DND-41 (cell line): ENCODE measurements at regions not wholly inside any gene's neighbourhood (a gene's known extent, or its start where the extent isn't known, plus 50 kb on each side); places are given as distances from the start of the nearest gene placed in this dataset.
"Not testable (repeated sequence)": the region's sequence is repeated elsewhere in the genome, so short reads cannot be mapped to it uniquely, and the experiment has no call there.

ENCODE experiments used
- ATAC-seq: fragments of 200-7000 bp; cut with Tn5 transposase; 3 replicates; pipeline ENCODE4 v1.9.1; 2021; ENCODE audit warnings: low read depth; ENCODE audit not compliant: insufficient read depth
- DNase-seq: peaks from one replicate; pipeline ENCODE4 v3.0.0-alpha.2; 2020
- H2AFZ ChIP-seq: 2 replicates; pipeline ENCODE4 v1.6.0; 2012; ENCODE audit warnings: low read depth, low read length
- H3K27ac ChIP-seq: 2 replicates; pipeline ENCODE4 v1.5.1; 2012; ENCODE audit warnings: low read length, inconsistent platforms
- H3K27me3 ChIP-seq: fragments of 200-600 bp; sonication (generic); 2 replicates; pipeline ENCODE4 v1.6.0; 2012; ENCODE audit warnings: low read length, mild to moderate bottlenecking, inconsistent platforms; ENCODE audit not compliant: insufficient read depth, poor library complexity
- H3K36me3 ChIP-seq: 2 replicates; pipeline ENCODE4 v1.5.1; 2012; ENCODE audit warnings: low read length, inconsistent platforms; ENCODE audit not compliant: insufficient read depth
- H3K4me1 ChIP-seq: 2 replicates; pipeline ENCODE4 v1.5.1; 2012; ENCODE audit warnings: mild to moderate bottlenecking, low read length; ENCODE audit not compliant: insufficient read depth
- H3K4me2 ChIP-seq: 2 replicates; pipeline ENCODE4 v1.6.0; 2012; ENCODE audit warnings: mild to moderate bottlenecking, moderate library complexity, low read length, inconsistent platforms; ENCODE audit not compliant: insufficient read depth
- H3K4me3 ChIP-seq, 2 experiments: fragments of 200-600 bp in 1 of 2; shearing (Covaris generic) in 1 of 2; 2 replicates each; pipeline ENCODE4 v1.5.1; 2012 to 2016; ENCODE audit warnings: inconsistent platforms in 2 of 2, low read length in 2 of 2, mild to moderate bottlenecking in 2 of 2, low read depth in 1 of 2, moderate library complexity in 1 of 2
- H3K79me2 ChIP-seq: 2 replicates; pipeline ENCODE4 v1.6.0; 2012; ENCODE audit warnings: low read length, inconsistent platforms; ENCODE audit not compliant: insufficient read depth
- H3K9ac ChIP-seq: 2 replicates; pipeline ENCODE4 v1.6.0; 2012; ENCODE audit warnings: low read depth, mild to moderate bottlenecking, inconsistent platforms, low read length, moderate library complexity
- H3K9me3 ChIP-seq: 2 replicates; pipeline ENCODE4 v1.5.1; 2012; ENCODE audit warnings: low read length, moderate library complexity, mild to moderate bottlenecking, inconsistent platforms; ENCODE audit not compliant: insufficient read depth, severe bottlenecking
- H4K20me1 ChIP-seq: 2 replicates; pipeline ENCODE4 v1.6.0; 2012; ENCODE audit warnings: low read length; ENCODE audit not compliant: insufficient read depth
- EZH2 ChIP-seq: IDR thresholded peaks from 3 replicates; pipeline ENCODE4 v1.6.1; 2012; ENCODE audit warnings: borderline replicate concordance, low read depth, mild to moderate bottlenecking, moderate library complexity, low read length, inconsistent platforms; ENCODE audit not compliant: severe bottlenecking
- TF ChIP-seq, protein P1 (sequence below): IDR thresholded peaks from 2 replicates; pipeline ENCODE4 v1.5.1; 2012; ENCODE audit warnings: borderline replicate concordance, low read length, moderate library complexity, mild to moderate bottlenecking; ENCODE audit not compliant: poor library complexity, severe bottlenecking; ENCODE audit errors: extremely low read depth

DNA sequence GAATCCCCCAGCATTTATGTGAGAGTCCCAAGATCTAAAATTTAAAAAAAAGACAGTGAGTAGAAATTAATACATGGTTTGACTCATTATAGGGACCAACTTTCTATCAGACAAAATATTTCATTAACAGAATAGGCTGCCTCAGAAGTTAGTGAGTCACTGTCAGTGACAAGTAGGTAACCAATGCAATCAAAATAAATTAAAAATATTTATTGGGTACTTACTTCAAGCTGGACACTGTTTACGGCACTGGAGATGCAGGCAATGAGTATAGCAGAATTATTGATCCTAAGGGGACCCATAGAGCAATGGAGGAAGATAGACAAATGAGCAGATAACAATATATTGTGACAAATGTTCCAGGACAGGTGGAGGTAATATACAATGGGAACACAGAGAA, 135.6 kb upstream of the BCL6 start:
- ATAC-seq = no peak
- no peak overlapping the region for H2AFZ ChIP-seq
- no peaks in the 10 kb centered on the region for H3K36me3 ChIP-seq

GRCh38 chr3:187888701-187889100, 143.4 kb upstream of the BCL6 start:
- Histone ChIP-seq H3K27me3 (no peaks in the 10 kb centered on the region), H3K79me2 (no peaks in the 10 kb centered on the region), H3K4me3 (no peak overlapping the region), H4K20me1 (no peaks in the 10 kb centered on the region), H3K9ac (no peak overlapping the region), H3K4me1 (peaks cover 5% of the 10 kb centered on the region; the same call in 1 of the 2 replicates), H3K36me3 (no peaks in the 10 kb centered on the region), H3K27ac (no peak overlapping the region), H3K9me3 (no peaks in the 10 kb centered on the region), H2AFZ (no peak overlapping the region), H3K4me2 (no peak overlapping the region)
- no peak for ATAC-seq
- no peak for DNase-seq
- TF ChIP-seq EZH2 = no peak
- TF ChIP-seq, protein P1, sequence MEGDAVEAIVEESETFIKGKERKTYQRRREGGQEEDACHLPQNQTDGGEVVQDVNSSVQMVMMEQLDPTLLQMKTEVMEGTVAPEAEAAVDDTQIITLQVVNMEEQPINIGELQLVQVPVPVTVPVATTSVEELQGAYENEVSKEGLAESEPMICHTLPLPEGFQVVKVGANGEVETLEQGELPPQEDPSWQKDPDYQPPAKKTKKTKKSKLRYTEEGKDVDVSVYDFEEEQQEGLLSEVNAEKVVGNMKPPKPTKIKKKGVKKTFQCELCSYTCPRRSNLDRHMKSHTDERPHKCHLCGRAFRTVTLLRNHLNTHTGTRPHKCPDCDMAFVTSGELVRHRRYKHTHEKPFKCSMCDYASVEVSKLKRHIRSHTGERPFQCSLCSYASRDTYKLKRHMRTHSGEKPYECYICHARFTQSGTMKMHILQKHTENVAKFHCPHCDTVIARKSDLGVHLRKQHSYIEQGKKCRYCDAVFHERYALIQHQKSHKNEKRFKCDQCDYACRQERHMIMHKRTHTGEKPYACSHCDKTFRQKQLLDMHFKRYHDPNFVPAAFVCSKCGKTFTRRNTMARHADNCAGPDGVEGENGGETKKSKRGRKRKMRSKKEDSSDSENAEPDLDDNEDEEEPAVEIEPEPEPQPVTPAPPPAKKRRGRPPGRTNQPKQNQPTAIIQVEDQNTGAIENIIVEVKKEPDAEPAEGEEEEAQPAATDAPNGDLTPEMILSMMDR = no peak

More for the DNA sequence above, 135.6 kb upstream of the BCL6 start:
- Histone ChIP-seq H3K9ac (no peak overlapping the region), H3K27me3 (no peaks in the 10 kb centered on the region), H3K27ac (no peak overlapping the region), H3K4me3 (no peak overlapping the region), H3K4me2 (no peak overlapping the region), H4K20me1 (no peaks in the 10 kb centered on the region), H3K9me3 (no peaks in the 10 kb centered on the region), H3K79me2 (no peaks in the 10 kb centered on the region), H3K4me1 (no peaks in the 10 kb centered on the region)
- DNase-seq = no peak
- no peak for TF ChIP-seq EZH2
- TF ChIP-seq, protein P1 = no peak

GRCh38 chr3:187889106-187889505, 143.8 kb upstream of the BCL6 start:
- DNase-seq (no peak), ATAC-seq (no peak)
- TF ChIP-seq, protein P1 = no peak
- no peak for TF ChIP-seq EZH2
- Histone ChIP-seq H3K79me2 (no peaks in the 10 kb centered on the region), H3K27me3 (no peaks in the 10 kb centered on the region), H3K4me2 (no peak overlapping the region), H3K9ac (no peak overlapping the region), H4K20me1 (no peaks in the 10 kb centered on the region), H3K36me3 (no peaks in the 10 kb centered on the region), H3K9me3 (no peaks in the 10 kb centered on the region), H2AFZ (no peak overlapping the region), H3K4me3 (no peak overlapping the region), H3K27ac (no peak overlapping the region), H3K4me1 (peaks cover 5% of the 10 kb centered on the region; the same call in 1 of the 2 replicates)

DNA sequence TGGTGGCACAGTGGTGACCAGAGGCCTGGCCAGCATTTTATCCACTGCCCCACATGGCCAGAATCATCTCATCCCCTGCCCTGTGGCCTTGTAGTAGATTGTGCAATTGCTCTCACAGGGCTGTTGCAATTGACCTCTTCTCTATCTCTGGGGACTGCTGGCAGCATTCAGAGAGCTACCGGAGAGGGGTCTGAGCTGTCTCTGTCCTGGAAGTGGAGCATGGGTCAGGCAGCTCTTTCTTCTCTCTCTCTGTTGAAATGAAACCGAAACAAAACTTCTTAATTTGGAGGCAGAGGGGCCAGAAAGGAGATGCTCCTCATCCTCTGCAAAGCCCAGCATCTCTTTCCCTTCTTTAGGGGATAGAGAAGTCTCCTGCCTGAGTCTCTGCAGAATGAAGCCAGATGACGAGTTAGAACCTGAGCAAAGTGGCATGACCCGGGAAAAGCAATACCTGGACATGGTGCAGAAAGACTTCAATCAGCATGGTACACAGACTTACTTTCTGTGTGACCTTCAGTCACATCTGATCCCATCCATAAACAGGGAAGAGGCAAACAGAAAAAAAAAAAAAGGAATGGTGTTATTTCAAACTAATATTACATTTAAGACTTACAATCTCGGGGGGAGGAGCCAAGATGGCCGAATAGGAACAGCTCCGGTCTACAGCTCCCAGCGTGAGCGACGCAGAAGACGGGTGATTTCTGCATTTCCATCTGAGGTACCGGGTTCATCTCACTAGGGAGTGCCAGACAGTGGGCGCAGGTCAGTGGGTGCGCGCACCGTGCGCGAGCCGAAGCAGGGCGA, 144.5 kb upstream of the BCL6 start:
- no peaks in the 10 kb centered on the region for H3K27me3 ChIP-seq
- H3K9me3 ChIP-seq = no peaks in the 10 kb centered on the region
- DNase-seq (no peak), ATAC-seq (peak; percentile 64; the same call in 2 of the 3 replicates)
- no peaks in the 10 kb centered on the region for H4K20me1 ChIP-seq
- no peaks in the 10 kb centered on the region for H3K79me2 ChIP-seq
- H3K27ac ChIP-seq = no peak overlapping the region
- H2AFZ ChIP-seq = peak overlapping the region; percentile 17; the same call in 1 of the 2 replicates
- peaks cover 5% of the 10 kb centered on the region; the same call in 1 of the 2 replicates for H3K4me1 ChIP-seq
- no peaks in the 10 kb centered on the region for H3K36me3 ChIP-seq
- no peak for TF ChIP-seq EZH2
- TF ChIP-seq, protein P1 = no peak
- no peak overlapping the region; the same call in 1 of the 2 replicates for H3K4me2 ChIP-seq
- H3K9ac ChIP-seq = no peak overlapping the region
- no peak overlapping the region for H3K4me3 ChIP-seq

GRCh38 chr3:187890405-187890752, 145.1 kb upstream of the BCL6 start:
- not testable (repeated sequence) for H3K27me3 ChIP-seq, H3K4me3 ChIP-seq, H3K79me2 ChIP-seq, H3K4me2 ChIP-seq, H3K27ac ChIP-seq, H3K9me3 ChIP-seq, H3K36me3 ChIP-seq, H4K20me1 ChIP-seq, H3K9ac ChIP-seq, H3K4me1 ChIP-seq, ATAC-seq, H2AFZ ChIP-seq
- peak; percentile 29 for DNase-seq
